ENCODE measurements at regions not wholly inside any gene's neighbourhood (a gene's known extent, or its start where the extent isn't known, plus 50 kb on each side); places are given as distances from the start of the nearest gene placed in this dataset.
A peak's percentile ranks its signal among the peaks of the same experiment; 100 is the strongest.

DNA sequence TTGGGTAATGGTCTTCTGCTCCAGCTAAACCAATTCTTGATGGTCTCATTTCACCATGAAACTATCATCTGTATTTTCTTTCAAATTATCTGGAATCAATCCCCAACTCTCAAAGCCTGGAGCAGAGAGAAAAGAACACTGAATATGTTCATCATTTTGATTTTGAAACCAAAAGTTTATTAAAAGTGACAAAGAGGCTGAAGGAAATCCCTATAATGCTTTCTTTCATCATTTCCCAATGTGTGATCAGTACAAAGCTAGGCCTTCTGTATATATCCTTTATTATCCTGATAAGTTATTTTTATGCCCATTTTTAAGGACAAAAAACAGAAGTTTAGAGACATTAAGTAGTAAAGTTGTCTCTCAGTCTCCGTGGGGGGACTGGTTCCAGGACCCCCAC, 50.1 kb upstream of the MBNL1 start:
- Histone ChIP-seq H3K36me3 (replicated peaks in 1 of 2; ENCODE audit: control insufficient read depth in 1 of 2, insufficient read depth in 2 of 2, low read length in 2 of 2) (no peaks in the 10 kb centered on the region), H3K9me3 (replicated peaks in 1 of 2; ENCODE audit: control insufficient read depth in 1 of 2, insufficient read depth in 1 of 2, low read length in 2 of 2) (no peaks in the 10 kb centered on the region), H4K20me1 (ENCODE audit: insufficient read depth, low read length) (no peaks in the 10 kb centered on the region), H3K27ac (ENCODE audit: low read depth in 1 of 2, low read length in 2 of 2) (peak overlapping the region in 1 of 2 donors; percentile 65), H3K9ac (ENCODE audit: insufficient read depth, low read length, poor library complexity, severe bottlenecking) (peak overlapping the region; percentile 42), H3K4me2 (replicated peaks; ENCODE audit: extremely low read depth, low read length, poor library complexity, severe bottlenecking) (peak overlapping the region; percentile 72), H3K79me2 (ENCODE audit: insufficient read depth, low read length) (peaks cover 18% of the 10 kb centered on the region), H3K4me1 (ENCODE audit: control insufficient read depth in 1 of 2, insufficient read depth in 2 of 2, low read length in 2 of 2) (peaks cover 45 to 61% of the 10 kb centered on the region in 2 donors), H2AFZ (ENCODE audit: insufficient read depth, low read depth, low read length, poor library complexity, severe bottlenecking) (peak overlapping the region; percentile 71), H3K4me3 (replicated peaks in 1 of 3; ENCODE audit: low read depth in 2 of 3, low read length in 3 of 3) (peak overlapping the region; percentile 20 to 69 (median 45)), H3K27me3 (ENCODE audit: control insufficient read depth in 2 of 2, insufficient read depth in 2 of 2, low read length in 2 of 2) (no peaks in the 10 kb centered on the region)
- Mint-ChIP-seq H3K27me3 (ENCODE audit: low read depth in 3 of 3) (peaks cover 0 to 2% (median 0%) of the 10 kb centered on the region in 3 donors), H3K27ac (peak overlapping the region; percentile 44 to 91 (median 76)), H3K4me3 (peak overlapping the region; percentile 84 to 95), H3K9me3 (peaks cover 0 to 3% (median 0%) of the 10 kb centered on the region in 7 donors), H3K4me1 (peaks cover 62% of the 10 kb centered on the region), H3K36me3 (no peaks in the 10 kb centered on the region)
- intact Hi-C loops (cut with micrococcal nuclease) = no loop called here
- no peak for DNase-seq
- TF ChIP-seq, protein P1, sequence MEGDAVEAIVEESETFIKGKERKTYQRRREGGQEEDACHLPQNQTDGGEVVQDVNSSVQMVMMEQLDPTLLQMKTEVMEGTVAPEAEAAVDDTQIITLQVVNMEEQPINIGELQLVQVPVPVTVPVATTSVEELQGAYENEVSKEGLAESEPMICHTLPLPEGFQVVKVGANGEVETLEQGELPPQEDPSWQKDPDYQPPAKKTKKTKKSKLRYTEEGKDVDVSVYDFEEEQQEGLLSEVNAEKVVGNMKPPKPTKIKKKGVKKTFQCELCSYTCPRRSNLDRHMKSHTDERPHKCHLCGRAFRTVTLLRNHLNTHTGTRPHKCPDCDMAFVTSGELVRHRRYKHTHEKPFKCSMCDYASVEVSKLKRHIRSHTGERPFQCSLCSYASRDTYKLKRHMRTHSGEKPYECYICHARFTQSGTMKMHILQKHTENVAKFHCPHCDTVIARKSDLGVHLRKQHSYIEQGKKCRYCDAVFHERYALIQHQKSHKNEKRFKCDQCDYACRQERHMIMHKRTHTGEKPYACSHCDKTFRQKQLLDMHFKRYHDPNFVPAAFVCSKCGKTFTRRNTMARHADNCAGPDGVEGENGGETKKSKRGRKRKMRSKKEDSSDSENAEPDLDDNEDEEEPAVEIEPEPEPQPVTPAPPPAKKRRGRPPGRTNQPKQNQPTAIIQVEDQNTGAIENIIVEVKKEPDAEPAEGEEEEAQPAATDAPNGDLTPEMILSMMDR (IDR thresholded peaks at IDR 0.05) = no peak
- WGBS (ENCODE audit: insufficient coverage) = no CpG with 5 or more reads among the region's 1 CpG

All from CD14-positive monocyte (primary cell).